GM21360 (cell line): ENCODE measurements at regions not wholly inside any gene's neighbourhood (a gene's known extent, or its start where the extent isn't known, plus 50 kb on each side); places are given as distances from the start of the nearest gene placed in this dataset.

ENCODE experiments used
- ATAC-seq: cut with Tn5 transposase; IDR thresholded peaks from one replicate; pipeline ENCODE4 v1.9.1; 2021; ENCODE audit warnings: mild to moderate bottlenecking, moderate library complexity; ENCODE audit not compliant: unreplicated experiment

- ATAC-seq = no peak
These were observed 480.4 kb downstream of the FOXO1 start for GRCh38 chr13:40186041-40186440.

DNA sequence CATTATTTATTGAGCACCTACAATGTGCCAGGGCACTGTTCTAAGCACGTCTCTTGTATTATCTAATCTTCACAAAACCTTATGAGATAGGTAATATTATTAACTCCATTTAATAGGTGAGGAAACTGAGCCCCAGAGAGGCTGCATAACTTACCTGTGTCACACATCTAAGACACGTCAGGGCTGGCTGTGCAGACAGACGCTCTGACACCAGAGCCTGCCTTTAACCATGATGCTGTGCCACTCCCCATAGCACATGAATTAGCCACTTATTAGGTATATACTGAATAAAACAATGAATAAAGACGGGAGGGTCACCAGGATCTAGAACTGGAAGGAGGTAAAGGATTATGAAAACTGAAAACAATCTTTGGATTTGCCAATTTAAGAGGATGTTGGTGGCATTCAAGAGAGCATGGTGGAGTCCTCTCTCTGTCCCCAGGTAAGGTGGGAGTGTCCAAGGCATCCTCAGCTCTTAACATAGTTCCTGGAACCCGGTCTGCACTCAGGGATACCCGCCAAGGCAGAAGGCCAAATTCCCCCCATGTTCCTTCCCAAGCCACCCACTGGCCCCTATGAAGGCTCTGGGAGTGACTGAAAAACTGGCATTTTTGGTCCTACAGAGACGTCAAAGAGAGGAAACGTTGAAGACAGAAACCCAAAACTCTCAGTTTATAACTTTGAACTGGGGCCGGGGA, 479.7 kb downstream of the FOXO1 start:
- no peak for ATAC-seq

DNA sequence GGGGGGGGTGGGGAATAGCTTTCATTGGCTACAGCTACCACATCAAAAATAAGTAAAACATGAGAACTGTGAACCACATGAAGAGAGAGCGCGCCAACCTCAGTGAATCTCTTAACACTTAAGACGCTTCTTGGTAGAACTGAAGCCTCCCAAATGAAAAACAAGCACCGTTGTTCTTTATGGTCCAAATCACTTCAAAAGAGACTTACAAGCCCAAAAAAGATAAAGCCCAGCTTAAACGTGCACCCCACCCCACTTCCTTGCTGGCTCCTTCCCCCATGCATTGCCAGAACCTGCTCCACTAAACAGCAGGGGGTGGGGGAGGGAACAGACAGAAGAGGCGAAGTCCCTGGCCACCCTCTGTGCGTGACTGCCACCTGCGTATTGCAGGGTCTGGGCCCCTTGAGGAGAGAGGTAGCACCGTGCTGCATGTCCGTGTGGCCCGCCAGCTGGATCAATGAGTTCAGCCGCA, 479.1 kb downstream of the FOXO1 start:
- ATAC-seq = no peak

DNA sequence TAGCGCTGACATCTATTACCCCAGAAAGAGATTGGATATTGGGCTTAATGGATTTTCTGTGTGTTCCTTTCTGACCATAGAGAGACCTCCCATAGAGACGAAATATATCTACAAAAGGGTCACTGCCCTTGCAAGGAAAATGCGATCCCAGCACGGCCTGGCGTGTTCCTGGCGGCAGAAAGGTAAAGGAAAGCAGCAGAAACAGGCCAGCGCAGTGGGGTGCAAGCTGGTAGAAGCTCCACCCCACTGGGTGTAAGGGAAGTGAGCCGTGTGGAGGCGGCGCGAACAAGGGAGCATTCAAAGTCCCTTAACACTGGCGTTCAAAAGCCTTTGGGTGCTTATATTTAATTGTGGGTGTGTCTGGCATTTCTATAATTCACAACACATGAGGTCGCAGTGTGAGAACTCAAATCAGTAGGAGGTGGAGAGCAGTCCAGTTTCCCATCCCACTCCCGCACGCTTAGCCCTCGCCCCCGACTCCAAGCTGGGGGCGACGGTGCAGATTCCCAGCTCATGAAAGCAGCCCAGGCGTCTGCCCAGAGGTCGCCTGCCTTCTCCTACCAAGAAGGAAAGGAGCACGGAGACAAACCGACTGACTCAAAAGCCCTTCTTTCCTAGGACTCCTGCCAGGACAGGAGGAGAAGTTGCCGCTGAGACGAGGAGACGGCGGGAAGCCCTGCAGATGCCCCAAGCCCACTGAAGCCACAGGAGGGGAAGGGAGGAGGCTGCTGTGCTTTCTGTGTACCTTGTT, 478.4 kb downstream of the FOXO1 start:
- no peak for ATAC-seq

GRCh38 chr13:40189426-40189825, 477.0 kb downstream of the FOXO1 start:
- no peak for ATAC-seq

- no peak for ATAC-seq
These were observed 476.4 kb downstream of the FOXO1 start for GRCh38 chr13:40189898-40190630.

DNA sequence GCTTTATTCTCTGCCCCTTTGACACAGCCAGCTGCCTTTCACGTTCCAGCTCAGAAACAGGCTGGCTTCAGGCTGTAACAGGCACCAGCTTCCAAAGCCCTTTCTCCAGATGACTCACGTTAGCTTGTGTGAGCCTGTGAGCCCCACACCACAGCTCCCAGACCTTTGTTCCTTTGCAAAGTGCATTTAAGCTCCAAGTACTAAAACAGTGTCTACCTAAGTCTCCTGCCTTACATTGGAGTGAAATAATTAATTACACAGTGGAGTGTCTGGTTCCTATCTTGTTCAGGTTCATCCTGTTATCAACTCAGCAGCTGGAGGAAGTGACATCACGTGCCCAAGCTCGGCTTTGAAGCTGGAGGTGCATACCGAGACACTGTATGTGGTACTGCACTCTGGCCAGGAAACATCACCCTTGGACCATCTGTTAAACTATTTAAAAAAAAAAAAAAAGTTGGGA, 475.8 kb downstream of the FOXO1 start:
- no peak for ATAC-seq

- no peak for ATAC-seq
These were observed 475.1 kb downstream of the FOXO1 start for GRCh38 chr13:40191186-40191980.

DNA sequence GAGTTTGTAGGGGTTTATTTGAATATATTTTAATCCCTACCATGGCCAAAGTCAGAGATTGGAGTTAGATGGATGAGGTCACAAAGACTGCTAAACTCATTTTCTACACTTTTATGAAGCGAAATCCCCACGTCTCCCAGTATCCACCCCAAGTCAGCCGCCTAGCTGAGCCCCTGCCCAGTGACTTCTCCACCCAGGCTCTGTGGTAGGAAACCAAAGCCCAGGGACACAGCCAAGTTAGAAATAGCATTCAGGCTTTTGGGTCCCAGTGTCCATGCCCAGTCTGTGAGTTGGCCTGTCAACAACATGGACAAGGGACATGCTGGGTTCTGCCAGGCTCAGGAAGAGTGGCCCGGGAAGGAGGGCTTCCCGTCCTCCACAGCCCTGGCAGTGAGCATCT, 474.0 kb downstream of the FOXO1 start:
- no peak for ATAC-seq

DNA sequence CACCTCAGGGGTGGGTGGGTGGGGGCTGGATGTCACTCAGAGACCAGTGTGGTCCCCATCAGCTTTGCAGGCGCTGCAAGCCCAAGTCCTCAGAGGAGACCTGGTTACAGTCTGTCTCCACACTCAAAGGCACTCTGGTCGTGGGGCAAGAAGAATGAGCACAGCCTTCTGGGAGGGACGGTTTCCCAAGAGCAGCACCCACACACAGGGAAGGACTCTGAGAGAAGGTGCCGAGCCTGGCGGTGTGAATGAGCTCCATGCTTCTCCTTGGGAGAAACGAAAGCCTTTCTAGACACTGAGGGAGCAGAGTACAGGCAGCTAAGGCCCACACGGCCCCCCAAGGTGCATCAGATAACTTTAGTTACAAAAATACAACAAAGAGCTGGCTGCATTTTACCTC, 473.6 kb downstream of the FOXO1 start:
- ATAC-seq = no peak

DNA sequence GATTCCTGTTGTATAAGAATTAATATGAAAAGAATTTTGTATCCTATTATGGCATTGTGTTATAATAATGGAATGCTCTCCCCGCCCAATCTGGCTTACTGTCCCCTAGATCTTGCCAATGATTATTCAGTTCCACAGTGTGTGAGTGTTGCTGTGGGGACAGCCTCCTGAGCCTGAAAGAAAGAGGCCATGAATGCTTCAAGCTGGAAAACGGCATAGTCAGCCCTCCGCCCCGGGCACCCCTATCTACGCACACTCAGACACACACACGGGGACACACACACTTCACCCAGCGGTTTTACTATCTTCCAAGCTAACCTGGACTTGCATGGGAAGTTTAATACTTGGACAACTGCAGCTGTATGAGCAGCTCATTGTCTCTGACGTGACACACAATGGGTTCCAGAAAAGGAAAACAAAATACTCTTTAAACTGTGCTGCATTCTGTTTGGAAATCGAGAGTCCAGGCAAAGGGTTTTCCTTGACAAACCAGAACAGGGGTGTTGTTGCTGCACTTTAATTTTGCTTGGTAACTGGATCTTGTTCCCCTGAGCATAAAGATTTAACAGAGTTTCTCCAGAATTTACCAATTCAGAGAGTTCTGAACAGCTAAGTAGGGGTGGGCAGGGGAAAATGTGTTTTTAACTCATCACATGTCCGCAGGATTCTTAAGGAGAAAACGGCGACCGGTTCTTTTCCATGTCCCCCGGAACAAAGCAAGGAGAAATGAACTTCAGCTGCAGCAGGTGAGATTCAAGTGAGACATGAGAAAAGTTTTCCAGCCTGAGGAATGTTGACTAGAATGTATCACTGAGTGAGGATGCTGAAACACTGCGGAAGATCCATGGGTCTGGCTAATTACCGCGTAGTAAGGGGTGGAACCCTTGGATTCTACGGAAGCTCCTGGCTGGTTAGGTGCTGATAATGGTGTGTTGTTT, 472.9 kb downstream of the FOXO1 start:
- ATAC-seq = no peak

DNA sequence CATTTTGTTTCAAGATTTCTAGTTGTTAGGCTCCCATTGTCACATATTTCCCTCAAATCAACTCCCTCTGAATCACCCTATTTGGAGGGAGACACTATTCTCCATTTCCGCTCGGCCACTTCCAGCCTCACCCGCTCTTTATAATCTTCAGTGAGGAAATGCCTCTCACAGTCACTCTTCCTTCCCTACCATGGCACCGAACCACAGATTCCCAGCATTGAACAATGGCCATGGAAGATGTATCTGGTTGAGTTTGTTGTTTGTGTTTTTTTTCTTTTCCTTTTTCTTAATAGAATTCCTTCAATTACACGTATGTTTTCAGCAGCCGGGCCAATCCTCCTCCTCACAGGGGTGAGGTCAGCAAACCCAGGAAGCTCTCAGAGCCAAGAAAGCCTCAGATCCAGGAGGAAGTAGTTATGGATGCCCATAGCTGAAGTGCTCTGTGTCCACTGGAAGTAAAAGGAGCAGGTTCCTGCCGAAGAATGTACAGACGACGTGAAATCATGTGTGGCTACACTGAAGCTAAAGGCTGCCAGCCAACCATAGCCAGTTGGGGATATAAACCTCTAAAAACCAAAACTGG, 472.1 kb downstream of the FOXO1 start:
- ATAC-seq = no peak

DNA sequence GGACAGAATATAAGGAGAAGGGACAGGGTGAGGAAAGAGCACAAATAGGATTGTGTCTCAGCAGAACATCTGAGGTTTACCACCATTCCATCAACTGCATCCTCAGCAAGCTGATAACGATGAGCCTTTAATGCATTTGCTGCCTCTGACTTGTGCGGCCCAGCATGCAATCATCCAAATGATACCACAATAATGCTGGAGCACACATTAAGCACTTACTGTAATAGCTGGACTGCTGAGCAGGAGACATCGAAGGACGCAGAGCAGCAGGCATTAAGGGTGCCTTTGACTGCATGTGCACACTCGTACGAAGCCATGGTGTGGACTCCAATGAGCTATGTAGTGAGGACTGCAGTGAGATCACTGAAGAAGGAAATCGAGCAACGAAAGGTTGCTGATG, 469.4 kb downstream of the FOXO1 start:
- ATAC-seq = no peak

GRCh38 chr13:40197936-40198595, 468.4 kb downstream of the FOXO1 start:
- ATAC-seq = no peak

- no peak for ATAC-seq
These were observed 466.0 kb downstream of the FOXO1 start for GRCh38 chr13:40200273-40200978.

GRCh38 chr13:40204246-40204645, 462.2 kb downstream of the FOXO1 start:
- no peak for ATAC-seq

- no peak for ATAC-seq
These were observed 460.6 kb downstream of the FOXO1 start for GRCh38 chr13:40205771-40206240.
